ENCODE measurements at regions not wholly inside any gene's neighbourhood (a gene's known extent, or its start where the extent isn't known, plus 50 kb on each side); places are given as distances from the start of the nearest gene placed in this dataset.

DNA sequence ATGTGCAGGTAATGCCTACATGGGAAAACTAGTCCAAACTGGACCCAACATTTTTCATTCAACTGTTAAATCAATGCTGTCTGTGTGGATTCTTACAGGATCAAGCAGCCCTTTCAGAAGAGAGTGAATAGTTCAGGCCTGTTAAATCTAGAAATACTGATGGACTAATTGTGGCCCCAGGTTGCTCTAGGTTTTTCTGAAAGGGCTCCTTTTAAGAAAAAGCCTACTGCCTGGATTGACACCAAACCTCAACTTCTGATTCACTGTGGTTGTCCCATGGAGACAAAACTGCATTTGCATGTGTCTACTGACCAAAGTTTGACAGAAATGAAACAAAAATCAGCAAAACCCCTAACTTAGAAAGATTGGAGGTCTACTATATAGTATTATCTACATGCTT lies 437.0 kb downstream of the KLF12 start:
- TF ChIP-seq POLR2A (IDR thresholded peaks at IDR 0.05; ENCODE audit: low read length) (no peak), GATA1 (IDR thresholded peaks at IDR 0.05; ENCODE audit: low read depth, low read length) (no peak)
